Fibroblast of skin of right biceps (primary cell): ENCODE measurements at regions not wholly inside any gene's neighbourhood (a gene's known extent, or its start where the extent isn't known, plus 50 kb on each side); places are given as distances from the start of the nearest gene placed in this dataset.

Source experiments
- DNase-seq: peaks from one replicate; pipeline ENCODE4 v3.0.0-alpha.2; 2013

DNA sequence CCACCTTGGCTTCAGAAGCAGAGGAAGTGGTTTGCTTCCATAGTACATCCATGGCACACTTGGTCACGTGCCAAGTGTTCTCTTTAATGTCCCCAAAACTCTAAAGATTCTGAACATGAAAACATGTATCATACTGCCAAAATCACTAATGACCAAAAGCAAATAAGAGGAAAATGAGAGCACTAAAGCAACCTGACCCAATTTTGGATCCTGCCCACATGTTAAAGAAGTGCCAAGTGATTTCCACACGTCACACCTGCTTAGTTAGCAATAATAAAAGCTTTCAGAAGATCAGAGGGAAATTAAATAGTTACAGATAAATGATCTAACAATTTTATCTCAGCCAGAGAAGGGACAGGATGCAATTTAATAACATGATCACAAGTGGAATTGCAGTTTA, 1170.0 kb downstream of the XPNPEP1 start:
- no peak for DNase-seq

DNA sequence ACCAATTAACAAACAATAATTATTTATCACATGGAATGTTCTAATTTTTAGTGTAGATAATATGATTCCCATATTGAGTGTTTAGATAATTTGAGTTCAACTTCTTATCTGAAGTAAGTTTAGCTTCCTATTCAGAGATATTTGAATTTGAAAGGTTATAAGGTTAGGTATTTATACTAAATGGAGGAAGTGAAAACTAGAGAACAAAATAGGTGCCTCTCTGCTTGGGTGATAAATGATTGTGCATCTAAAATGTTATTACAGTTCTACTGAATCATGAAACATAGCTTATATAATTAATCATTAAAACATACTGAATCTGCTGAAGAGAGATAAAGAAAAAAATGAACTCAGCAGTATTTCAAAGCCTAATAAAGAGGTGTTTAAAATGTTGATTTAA, 1174.3 kb downstream of the XPNPEP1 start:
- DNase-seq = no peak

DNA sequence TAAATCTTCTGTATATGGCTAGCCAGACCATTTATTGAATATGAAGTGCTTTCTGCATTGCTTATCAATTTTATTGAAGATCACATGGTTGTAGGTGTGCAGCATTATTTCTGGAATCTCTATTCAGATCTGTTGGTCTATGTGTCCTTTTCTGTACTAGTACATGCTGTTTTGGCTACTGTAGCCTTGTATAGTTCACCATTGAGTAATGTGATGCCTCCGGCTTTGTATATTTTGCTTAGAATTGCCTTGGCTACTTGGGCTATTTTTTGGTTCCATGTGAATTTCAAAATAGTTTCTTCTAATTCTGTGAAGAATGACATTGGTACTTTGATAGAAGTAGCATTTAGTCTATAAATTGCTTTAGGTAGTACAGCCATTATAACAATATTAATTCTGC, 1187.2 kb downstream of the XPNPEP1 start:
- peak; percentile 21 for DNase-seq

DNA sequence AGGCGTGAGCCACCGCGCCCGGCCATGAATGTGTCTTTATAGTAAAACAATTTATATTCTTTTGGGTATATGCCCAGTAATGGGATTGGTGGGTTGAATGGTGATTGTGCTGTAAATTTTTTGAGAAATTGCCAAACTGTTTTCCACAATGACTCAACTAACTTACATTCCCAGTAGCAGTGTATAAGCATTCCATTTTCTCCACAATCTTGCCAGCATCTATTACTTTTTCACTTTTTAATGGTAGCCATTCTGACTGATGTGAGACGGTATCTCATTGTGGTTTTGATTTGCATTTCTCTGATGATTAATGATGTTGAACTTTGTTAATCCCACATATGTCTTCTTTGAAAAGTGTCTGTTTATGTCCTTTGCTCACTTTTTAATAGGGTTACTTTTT, 1187.9 kb downstream of the XPNPEP1 start:
- peak; percentile 94 for DNase-seq

DNA sequence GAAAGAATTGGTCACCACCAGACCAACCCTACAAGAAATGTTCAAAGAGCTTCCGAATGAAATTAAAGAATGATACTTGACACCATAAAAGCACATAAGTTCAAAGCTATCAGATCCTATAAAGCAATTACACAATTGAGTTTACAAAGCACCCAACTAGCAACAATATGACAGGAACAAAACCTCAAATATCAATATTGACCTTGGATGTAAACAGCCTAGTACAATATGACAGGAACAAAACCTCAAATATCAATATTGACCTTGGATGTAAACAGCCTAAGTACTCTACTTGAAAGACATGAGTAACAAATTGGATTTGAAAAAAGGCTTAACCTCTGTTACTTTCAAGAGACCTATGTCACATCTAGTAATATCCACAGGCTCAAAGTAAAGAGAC, 1201.4 kb downstream of the XPNPEP1 start:
- DNase-seq = no peak

DNA sequence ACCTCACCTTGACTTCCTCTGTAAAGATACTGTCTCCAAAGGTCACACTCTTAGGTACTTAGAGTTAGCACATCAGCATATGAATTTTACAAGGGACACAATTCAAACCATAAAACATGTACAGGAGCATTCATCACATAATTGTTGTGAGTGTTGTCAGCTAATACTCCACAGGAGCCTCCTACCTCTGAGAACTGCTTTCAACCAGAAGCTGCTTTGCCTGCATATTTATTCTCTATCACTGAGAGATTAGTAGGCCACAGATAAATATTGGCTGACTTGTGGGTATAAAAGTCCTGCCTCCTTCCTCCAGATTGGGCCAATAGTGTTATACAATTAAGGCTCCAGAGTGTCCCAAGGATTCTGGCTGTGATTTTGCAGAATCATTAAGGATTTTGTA, 1207.0 kb downstream of the XPNPEP1 start:
- no peak for DNase-seq

DNA sequence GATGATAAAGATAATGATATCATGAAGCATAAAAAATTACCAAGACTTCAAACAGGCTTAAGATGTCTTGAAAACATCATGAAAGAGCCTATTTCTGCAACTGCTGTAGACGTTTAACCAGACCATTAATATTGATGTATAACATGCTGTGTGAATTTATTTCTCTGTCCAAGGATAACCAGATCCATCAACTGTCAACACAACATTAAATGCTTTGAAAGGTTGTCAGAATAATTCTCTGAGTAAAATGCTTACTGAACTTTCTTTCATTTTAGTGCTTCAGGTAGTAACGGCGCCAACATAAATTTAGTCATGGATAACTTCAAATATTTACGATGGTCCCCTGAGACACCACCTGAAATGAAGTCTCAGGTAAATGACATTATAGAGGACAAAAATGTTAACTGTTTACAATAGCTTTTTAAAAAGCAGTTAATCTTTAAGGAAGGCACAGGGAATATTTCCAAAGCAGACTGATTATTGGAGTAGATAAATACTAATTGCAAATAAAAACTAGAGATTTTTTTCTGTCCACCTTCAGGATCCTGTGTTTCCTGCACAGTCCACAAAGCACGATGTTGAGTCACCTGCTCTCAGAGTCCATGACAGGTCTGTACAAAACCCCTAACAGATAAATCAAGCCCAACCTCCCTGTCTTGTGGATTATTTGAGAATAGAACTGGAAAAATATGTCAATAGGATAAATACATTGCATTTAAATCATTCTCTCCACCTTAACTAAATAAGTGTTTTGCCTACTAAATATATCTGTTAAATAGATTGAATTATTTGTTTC, 1213.2 kb downstream of the XPNPEP1 start:
- no peak for DNase-seq

DNA sequence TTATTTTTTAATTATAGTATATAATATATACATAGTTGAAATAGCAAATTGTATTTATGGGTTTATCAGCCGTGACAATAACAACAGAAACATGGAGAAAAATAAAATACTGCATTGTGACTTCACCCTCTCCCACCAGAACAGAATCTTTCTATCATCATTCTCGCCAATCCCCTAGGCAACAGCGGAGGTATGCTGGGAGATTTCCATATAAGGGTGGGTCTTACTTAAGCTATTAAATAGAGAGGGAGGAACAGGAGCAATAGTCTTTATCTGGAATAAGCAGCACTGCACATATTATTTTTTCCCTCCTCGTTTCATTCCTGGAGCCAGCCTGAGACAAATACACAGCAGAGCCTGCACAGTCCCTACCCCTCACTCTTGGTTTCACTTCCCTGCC, 1214.9 kb downstream of the XPNPEP1 start:
- no peak for DNase-seq

DNA sequence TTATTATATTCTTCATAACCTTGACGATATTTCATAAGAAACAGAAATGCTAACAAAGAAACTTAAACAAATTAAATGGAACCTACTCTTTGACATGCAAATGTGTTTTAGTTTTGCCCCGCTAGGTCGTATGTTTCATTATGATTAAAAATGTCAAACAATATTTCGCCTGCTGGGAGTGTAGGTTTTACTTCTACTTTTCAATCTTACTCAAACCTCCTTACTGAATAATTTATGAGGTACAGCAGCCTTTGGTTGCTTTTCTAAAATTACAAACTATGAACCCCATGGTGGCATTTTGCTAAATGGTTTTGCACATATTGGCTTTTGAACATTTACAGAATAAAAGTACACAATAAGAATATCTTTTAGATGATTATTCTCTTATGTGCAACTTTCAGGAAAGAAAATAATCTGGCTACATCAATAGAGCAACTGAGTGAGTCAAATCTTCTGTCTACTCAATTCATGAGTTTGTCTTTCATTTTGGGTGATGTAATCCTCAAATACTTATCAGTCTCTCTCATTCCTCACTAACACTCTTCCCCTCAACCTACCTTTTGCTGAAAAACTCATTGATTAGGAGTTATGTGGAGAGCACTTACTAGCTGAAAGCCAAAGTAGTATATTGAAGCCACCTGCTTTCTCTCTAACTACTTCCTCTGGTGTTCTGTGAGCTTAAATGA, 1226.4 kb downstream of the XPNPEP1 start:
- no peak for DNase-seq

DNA sequence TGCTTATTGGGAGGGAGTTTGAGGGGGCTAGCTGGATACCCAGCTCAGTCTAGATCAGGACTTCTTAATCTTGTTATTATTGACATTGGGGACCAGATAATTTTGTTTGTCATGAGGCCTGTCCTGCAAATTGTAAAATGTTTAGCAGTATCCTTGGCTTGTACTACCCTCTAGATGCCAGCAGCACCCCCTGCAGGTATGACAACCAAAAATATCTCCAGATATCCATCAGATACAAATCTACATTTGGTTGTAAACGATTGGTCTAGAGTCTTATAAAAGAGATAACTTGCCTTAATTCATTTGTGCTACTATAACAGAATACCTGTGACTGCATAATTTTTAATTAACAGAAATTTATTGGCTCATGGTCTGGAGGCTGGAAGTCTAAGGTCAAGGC, 1232.2 kb downstream of the XPNPEP1 start:
- DNase-seq = no peak

DNA sequence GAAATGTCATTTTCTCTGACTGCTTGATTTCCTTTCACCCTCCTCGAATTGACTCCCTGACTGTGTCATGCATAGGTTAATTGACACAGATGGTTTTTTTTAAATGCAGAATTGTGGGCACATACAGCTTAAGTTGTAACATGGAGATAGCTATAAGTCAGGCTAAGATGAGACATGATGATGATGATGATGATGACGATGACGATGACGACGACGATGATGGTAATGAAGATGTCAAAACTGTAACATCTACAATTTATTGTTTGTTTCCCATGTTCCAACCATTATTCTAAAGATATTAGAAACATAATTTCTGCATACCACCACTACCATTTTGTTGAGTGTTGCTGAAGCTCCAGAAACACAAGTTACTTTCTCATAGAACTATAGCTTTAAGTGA, 1232.8 kb downstream of the XPNPEP1 start:
- no peak for DNase-seq

DNA sequence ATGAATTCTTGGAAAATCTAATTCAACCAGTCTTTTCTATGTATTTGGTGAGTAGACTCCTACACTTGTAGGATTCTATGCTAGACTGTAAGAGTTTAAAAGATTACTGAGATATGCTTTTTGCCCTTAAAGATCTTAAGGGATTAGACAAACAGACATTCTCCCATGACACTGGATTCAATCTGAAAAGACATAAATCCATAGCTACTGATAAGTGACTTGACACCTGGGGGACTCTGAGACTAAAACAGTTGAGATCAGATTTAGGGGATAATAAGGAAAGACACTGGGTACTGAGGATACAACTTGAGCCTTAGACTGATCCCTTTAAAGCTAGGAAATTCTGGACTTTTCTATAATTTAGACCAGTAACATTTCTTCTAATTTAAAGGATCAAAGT, 1233.4 kb downstream of the XPNPEP1 start:
- DNase-seq = no peak

DNA sequence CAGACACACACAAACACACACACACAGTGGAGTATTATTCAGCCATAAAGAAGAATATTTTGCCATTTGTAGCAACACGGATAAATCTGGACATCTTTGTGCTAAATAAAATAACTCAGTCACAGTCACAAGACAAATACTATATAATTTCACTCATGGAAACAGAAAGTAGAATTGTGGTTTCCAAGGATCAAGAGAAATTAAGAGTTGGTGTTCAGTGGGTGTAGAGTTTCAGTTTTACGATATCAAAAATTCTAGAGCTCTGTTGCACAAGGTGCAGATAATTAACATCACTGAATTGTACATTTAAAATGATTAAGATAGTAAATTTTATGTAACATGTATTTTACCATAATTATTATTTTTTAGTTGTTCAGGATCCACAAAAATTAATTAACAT, 1235.0 kb downstream of the XPNPEP1 start:
- DNase-seq = no peak

DNA sequence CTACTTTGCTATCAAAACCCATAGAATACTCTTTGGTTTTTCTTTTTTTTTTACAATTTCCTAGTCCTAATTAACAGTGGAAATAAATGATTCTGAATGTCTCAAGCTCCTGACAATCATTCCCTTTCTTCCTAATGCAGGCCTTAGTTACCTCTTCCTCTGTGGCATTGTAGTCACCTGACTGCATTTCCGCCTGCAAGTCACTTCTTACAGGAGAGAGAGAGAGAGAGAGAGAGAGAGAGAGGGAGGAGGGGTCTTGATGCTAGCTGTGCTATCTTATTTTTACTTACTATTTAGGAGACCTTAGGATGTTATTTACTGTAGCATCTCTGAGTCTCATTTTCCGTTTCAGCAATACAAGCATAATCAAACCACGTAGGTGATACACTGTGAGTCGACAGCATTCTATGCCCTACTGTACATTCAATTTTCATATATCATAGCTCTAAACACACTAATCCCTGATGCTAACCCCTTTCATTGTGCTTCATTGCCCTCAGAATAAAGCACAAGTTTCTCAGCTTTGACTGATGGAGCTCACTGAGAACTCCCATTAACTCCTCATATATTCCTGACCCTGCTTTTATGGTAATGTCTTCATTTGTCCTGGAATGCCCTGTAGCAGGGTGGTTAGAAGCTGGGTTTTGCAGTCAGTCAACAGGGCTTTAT, 1237.3 kb downstream of the XPNPEP1 start:
- no peak for DNase-seq

DNA sequence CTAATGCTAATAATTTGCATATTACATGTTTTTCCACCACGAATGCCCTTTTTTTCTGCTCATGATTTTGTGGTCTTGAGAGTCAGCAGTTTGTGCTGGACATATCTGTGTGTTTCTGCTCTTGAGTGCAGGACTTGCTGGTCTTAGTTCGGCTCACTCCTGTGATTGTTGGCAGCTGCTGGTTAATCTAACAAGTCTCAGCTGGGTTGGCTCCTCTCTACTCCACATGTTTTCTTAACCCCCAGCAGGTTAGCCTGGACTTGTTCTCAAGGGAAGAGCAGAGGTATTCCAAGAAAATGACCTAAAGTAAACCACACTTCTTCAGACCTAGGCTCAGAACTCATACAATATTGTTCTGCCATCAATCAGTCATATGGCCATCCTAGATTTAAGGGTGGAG, 1238.9 kb downstream of the XPNPEP1 start:
- peak; percentile 11 for DNase-seq

DNA sequence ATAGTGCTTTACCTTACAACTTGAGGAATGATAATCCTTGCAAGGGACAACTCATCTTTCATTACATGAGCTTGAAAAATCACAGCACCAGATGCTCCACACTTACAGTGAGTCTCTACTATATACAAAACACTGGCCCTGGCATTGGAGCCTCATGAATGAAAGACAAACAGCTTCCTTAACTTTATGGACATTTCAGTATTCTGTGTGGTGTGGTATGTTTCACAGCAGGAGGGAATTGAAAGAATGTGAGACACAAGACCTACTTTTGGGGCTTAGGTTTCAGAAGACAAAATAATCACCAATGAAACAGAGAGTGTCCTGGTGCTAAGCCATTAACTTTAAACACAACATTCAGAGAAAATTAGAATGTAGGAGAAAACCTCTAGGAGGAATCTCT, 1249.6 kb downstream of the XPNPEP1 start:
- peak; percentile 0 for DNase-seq

DNA sequence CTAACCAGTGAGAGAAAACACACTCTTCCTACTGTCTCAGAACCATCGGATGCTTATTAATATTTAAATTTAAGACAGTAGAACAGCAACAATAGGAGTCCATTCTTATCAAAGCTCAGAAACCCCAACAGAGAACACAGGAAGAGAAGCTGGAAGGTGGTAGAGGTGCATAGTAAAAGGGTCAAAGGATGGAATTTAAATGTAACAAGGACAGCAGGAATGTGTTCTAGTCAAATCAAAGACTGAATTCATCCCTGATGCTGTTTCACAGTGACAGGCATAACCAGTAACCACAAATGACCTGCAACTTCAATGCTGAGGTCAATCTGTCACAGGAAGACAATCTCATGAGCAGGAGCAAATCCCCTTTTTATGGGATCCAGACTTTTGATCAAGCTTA, 1259.7 kb downstream of the XPNPEP1 start:
- no peak for DNase-seq

DNA sequence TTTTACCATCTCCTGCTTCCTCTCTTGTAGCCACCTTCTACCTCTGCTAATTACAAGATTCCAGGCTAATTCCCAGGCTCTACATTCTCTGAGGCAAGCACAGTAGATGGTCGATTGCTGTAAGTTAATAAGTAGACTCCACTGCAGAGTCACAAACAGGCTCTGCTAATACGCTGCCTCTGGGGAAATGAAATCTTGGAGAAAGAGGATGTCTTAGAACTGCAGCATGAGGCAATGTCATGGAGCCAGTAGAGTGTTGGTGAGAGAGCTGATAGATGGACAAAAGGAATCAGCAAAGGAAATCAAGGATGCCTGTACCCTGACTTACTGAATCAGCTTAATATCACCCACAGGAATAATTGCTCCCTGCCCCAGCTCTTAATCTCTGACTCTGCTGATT, 1260.3 kb downstream of the XPNPEP1 start:
- DNase-seq = no peak

DNA sequence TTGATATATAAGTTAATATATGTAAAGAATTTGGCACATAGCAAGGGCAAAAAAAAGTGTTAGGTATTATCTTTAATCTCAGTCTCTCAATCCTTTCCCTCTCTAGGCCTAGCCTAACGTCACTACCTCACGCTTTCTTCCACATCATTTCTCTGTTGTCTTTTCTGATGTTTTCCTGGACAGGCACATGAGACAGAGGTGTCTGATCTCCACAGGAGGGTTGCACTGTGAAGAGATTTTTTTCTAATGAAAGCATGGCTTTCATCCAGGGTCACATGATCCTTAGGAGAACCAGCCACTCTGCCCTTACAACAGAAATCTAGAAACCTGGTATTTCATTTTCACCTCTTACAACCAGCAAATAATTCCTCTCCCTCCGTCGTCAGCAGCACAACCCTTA, 1268.3 kb downstream of the XPNPEP1 start:
- no peak for DNase-seq

DNA sequence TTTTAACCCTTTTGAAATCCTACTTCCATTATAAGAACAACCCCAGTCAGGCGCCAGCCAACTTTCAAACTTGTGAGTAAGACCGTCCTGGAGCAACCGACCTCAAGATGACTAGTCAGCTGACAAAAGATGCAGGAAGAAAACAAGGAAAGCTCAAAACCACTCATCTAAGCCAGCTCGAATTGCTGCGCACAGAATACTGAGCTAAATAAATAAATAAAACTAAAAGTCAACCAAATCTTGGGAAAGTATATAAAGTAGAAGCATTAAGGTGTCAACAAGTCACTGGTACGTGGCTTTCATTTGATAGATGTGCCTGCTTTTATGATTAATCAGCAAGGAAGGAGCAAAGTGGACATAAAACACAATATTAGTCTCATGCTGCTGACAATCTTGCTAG, 1269.8 kb downstream of the XPNPEP1 start:
- peak; percentile 62 for DNase-seq

DNA sequence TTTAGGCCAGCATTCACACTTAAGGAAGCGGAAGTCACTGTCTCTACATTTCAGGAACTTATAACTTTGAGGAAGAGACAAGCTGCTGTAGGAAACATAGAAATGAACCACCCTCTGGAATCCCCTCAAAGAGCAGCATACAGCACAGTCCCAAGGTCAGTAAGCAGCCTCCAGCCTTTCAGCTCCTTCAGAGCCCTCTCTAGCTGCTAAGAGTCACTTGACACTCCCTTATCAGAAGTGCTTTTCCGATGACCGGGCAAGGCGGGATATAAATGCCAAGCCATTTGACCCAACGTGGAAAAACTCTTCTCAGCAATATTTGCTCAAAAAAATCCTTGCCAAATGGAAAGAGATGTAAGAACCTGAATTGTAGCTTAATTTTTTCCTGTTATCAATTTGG, 1284.3 kb downstream of the XPNPEP1 start:
- no peak for DNase-seq

DNA sequence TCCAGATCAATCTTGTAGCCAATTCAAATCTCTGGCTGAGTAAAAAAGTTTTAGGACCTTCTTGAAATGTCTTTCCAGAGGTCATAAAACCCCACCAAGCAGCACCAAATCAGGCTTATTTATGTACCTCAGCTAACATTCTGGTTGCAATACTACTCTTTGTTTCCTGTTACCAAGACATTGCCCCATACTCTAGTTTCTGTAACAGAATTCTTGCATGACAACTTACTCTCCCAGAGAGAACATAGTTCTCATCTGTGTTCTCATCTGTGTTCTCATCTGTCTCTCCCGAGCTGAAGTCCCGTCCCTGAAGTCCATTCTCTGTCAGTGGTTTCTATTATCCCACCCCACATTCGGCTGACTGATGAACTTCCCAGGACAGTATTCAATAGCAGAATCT, 1285.1 kb downstream of the XPNPEP1 start:
- no peak for DNase-seq

DNA sequence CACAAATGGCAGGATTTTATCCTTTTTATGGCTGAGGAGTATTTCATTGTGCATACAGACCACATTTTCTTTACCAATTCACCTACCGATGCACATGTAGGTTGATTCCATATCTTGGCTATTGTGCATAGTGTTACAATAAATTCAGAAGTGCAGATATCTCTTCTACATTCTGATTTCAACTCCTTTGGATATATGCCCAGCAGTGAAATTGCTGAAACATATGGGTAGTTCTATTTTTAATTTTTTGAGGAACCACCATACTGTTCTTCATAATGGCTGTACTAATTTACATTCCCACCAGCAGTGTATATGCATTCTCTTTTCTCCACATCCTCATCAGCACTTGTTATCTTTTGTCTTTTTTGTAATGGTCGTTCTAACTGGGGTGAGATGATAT, 1290.3 kb downstream of the XPNPEP1 start:
- no peak for DNase-seq

DNA sequence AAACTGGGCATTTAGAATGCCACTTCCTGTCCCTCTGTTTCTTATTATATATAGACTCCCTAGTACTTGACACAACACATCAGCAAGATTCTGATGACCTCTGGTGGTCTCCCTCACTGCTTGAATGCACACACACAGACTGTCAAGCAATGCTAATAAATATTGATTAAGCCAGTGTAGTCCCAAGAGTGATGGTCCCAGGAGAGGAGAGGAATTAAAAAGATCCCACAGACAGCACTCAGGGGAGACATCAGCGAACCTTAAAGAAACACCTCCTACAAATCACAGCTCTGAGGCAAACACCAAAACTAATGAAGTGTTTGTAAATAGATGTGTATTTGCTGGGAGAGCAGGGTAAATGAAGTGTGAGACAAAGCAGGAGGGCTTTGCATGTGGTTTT, 1291.2 kb downstream of the XPNPEP1 start:
- no peak for DNase-seq
